ENCODE measurements at regions not wholly inside any gene's neighbourhood (a gene's known extent, or its start where the extent isn't known, plus 50 kb on each side); places are given as distances from the start of the nearest gene placed in this dataset.

- Histone ChIP-seq H3K9me3 (ENCODE audit: control insufficient read depth, insufficient read depth, low read depth, low read length) (peaks cover 3% of the 10 kb centered on the region; the same call in 1 of the 2 replicates), H3K36me3 (ENCODE audit: control insufficient read depth, insufficient read depth, low read length) (no peaks in the 10 kb centered on the region), H3K27ac (ENCODE audit: low read length) (no peak overlapping the region), H3K4me1 (ENCODE audit: control insufficient read depth, insufficient read depth, low read length) (no peaks in the 10 kb centered on the region), H3K27me3 (ENCODE audit: control insufficient read depth, insufficient read depth, low read length) (peaks cover 3% of the 10 kb centered on the region; the same call in 1 of the 2 replicates), H3K4me3 (ENCODE audit: low read depth in 2 of 2, low read length in 2 of 2) (no peak overlapping the region)
- intact Hi-C loops (cut with micrococcal nuclease; ENCODE audit: unreplicated experiment) = no loop called here
- in situ Hi-C loops (cut with HindIII; ENCODE audit: low pct_unique_long_range_greater_than_20kb, low sequenced_read_pairs) = no loop called here
- BruUV-seq (replicated peaks) = no TSS peak
- ATAC-seq = no peak
- no peak for TF ChIP-seq CTCF (IDR thresholded peaks at IDR 0.05)
- TF ChIP-seq SIN3A (IDR thresholded peaks at IDR 0.05; ENCODE audit: borderline replicate concordance, insufficient read depth, low read depth, low read length) = no peak
- no peak for TF ChIP-seq TCF7L2 (IDR thresholded peaks at IDR 0.05; ENCODE audit: low read depth, low read length)
- no peak for TF ChIP-seq POLR2AphosphoS5 (IDR thresholded peaks at IDR 0.05; ENCODE audit: low read depth, low read length)
- TF ChIP-seq REST (IDR thresholded peaks at IDR 0.05; ENCODE audit: insufficient read depth in 1 of 2, low read depth in 2 of 2, low read length in 1 of 2) = no peak
- ChIA-PET CTCF (interaction anchor here (0.9 kb wide), 1 partner anchor 152 kb away, joined by 3 read pairs; no protein-coding TSS in a partner anchor), POLR2A (no interaction called here)
- DNase-seq (ENCODE audit: low read depth, low spot score) = no peak
These were observed 144.2 kb downstream of the BMS1 start for GRCh38 chr10:42926843-42927242.

- intact Hi-C loops (cut with micrococcal nuclease; ENCODE audit: unreplicated experiment) (no loop called here), in situ Hi-C loops (cut with HindIII; ENCODE audit: low pct_unique_long_range_greater_than_20kb, low sequenced_read_pairs) (no loop called here)
- Histone ChIP-seq H3K27ac (ENCODE audit: low read length) (no peak overlapping the region), H3K27me3 (ENCODE audit: control insufficient read depth, insufficient read depth, low read length) (peaks cover 3% of the 10 kb centered on the region; the same call in 1 of the 2 replicates), H3K4me3 (ENCODE audit: low read depth in 2 of 2, low read length in 2 of 2) (no peak overlapping the region), H3K9me3 (ENCODE audit: control insufficient read depth, insufficient read depth, low read depth, low read length) (no peaks in the 10 kb centered on the region), H3K36me3 (ENCODE audit: control insufficient read depth, insufficient read depth, low read length) (no peaks in the 10 kb centered on the region), H3K4me1 (ENCODE audit: control insufficient read depth, insufficient read depth, low read length) (no peaks in the 10 kb centered on the region)
- ChIA-PET POLR2A (no interaction called here), CTCF (no interaction called here)
- no peak for DNase-seq (ENCODE audit: low read depth, low spot score)
- TF ChIP-seq TCF7L2 (IDR thresholded peaks at IDR 0.05; ENCODE audit: low read depth, low read length) (no peak), REST (IDR thresholded peaks at IDR 0.05; ENCODE audit: insufficient read depth in 1 of 2, low read depth in 2 of 2, low read length in 1 of 2) (no peak), POLR2AphosphoS5 (IDR thresholded peaks at IDR 0.05; ENCODE audit: low read depth, low read length) (no peak), CTCF (IDR thresholded peaks at IDR 0.05) (no peak), SIN3A (IDR thresholded peaks at IDR 0.05; ENCODE audit: borderline replicate concordance, insufficient read depth, low read depth, low read length) (no peak)
- no peak for ATAC-seq
- BruUV-seq (replicated peaks) = no TSS peak
These were observed 145.5 kb downstream of the BMS1 start for GRCh38 chr10:42928064-42928463.
